Smooth muscle cell (in vitro differentiated cells): ENCODE measurements at regions not wholly inside any gene's neighbourhood (a gene's known extent, or its start where the extent isn't known, plus 50 kb on each side); places are given as distances from the start of the nearest gene placed in this dataset.

Experiments
- DNase-seq: peaks from one replicate; lab custom pipeline; 2025; ENCODE audit not compliant: unreplicated experiment; lab: John Stamatoyannopoulos, UW
- H2AFZ ChIP-seq: fragments of 200-600 bp; sonication (generic); 2 replicates; pipeline ENCODE4 v1.6.0; 2016; ENCODE audit warnings: antibody characterized with exemption, low read depth, mild to moderate bottlenecking
- H3F3A ChIP-seq: fragments of 200-600 bp; sonication (generic); 2 replicates; pipeline ENCODE4 v1.6.0; 2017; ENCODE audit warnings: antibody characterized with exemption, low read depth
- H3K27ac ChIP-seq: fragments of 200-600 bp; sonication (generic); 2 replicates; pipeline ENCODE4 v1.5.1; 2016; ENCODE audit warnings: low read depth, mild to moderate bottlenecking
- H3K27me3 ChIP-seq: fragments of 200-600 bp; sonication (generic); 2 replicates; pipeline ENCODE4 v1.6.1; 2016; ENCODE audit warnings: low read depth, mild to moderate bottlenecking
- H3K36me3 ChIP-seq: fragments of 200-600 bp; sonication (generic); 2 replicates; pipeline ENCODE4 v1.5.1; 2016; ENCODE audit warnings: low read depth
- H3K4me1 ChIP-seq: fragments of 200-600 bp; sonication (generic); 2 replicates; pipeline ENCODE4 v1.5.1; 2016; ENCODE audit warnings: low read depth
- H3K4me2 ChIP-seq: fragments of 200-600 bp; sonication (generic); 2 replicates; pipeline ENCODE4 v1.6.0; 2016; ENCODE audit warnings: mild to moderate bottlenecking
- H3K4me3 ChIP-seq: fragments of 200-600 bp; sonication (generic); 2 replicates; pipeline ENCODE4 v1.5.1; 2016; ENCODE audit warnings: mild to moderate bottlenecking
- H3K79me2 ChIP-seq: fragments of 200-600 bp; sonication (generic); 2 replicates; pipeline ENCODE4 v1.6.0; 2016; ENCODE audit warnings: low read depth, mild to moderate bottlenecking
- H3K9ac ChIP-seq: fragments of 200-600 bp; sonication (generic); 2 replicates; pipeline ENCODE4 v1.6.0; 2016; ENCODE audit warnings: low read depth
- H3K9me3 ChIP-seq: fragments of 200-600 bp; sonication (generic); replicated peaks from 2 replicates; pipeline ENCODE4 v1.5.1; 2016; ENCODE audit warnings: low read depth
- H4K20me1 ChIP-seq: fragments of 200-600 bp; sonication (generic); 2 replicates; pipeline ENCODE4 v1.6.0; 2016; ENCODE audit warnings: low read depth
- CTCF ChIP-seq: fragments of 200-600 bp; sonication (generic); IDR thresholded peaks from 2 replicates; pipeline ENCODE4 v1.5.1; 2017; ENCODE audit warnings: borderline replicate concordance, mild to moderate bottlenecking, antibody characterized with exemption; ENCODE audit not compliant: insufficient read depth, poor library complexity, severe bottlenecking
- WGBS: methylation state at CpG from one replicate; pipeline ENCODE4 v1.1.7; 2016; ENCODE audit warnings: low lambda C conversion rate; 5-methylcytosine and 5-hydroxymethylcytosine counted together

DNA sequence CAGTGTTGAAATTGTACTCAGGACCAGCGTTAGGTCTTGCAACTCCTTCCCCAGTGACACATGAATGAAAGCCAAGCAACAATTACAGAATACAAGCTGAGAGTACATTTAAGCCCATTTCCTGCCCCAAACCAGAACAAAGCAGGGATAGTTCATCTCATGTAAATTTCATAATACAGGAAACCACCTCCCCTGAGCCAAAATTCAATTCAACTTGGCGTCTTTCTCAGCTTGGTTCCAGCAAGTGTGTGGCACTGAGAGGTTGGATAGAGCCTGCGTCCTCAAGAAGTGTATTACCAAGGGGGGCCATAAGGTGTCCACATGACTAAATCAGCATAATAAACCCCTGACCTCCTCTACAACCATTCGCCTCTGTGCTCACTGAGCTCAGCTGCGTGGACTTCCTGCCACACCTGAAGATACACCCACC, 278.9 kb upstream of the CRY1 start:
- no peak overlapping the region for H3K27ac ChIP-seq
- no peak overlapping the region for H3K4me2 ChIP-seq
- no peaks in the 10 kb centered on the region for H3K36me3 ChIP-seq
- no peaks in the 10 kb centered on the region for H3K27me3 ChIP-seq
- no peaks in the 10 kb centered on the region for H4K20me1 ChIP-seq
- DNase-seq, result no peak
- H3K4me1 ChIP-seq, result no peaks in the 10 kb centered on the region
- TF ChIP-seq CTCF, result no peak
- no peak overlapping the region for H3K4me3 ChIP-seq
- 84% methylated on average over 5 of the region's 5 CpGs for WGBS
- H3K79me2 ChIP-seq, result no peaks in the 10 kb centered on the region
- no peaks in the 10 kb centered on the region for H3F3A ChIP-seq
- no peak overlapping the region for H3K9ac ChIP-seq
- no peaks in the 10 kb centered on the region for H3K9me3 ChIP-seq
- no peak overlapping the region for H2AFZ ChIP-seq

DNA sequence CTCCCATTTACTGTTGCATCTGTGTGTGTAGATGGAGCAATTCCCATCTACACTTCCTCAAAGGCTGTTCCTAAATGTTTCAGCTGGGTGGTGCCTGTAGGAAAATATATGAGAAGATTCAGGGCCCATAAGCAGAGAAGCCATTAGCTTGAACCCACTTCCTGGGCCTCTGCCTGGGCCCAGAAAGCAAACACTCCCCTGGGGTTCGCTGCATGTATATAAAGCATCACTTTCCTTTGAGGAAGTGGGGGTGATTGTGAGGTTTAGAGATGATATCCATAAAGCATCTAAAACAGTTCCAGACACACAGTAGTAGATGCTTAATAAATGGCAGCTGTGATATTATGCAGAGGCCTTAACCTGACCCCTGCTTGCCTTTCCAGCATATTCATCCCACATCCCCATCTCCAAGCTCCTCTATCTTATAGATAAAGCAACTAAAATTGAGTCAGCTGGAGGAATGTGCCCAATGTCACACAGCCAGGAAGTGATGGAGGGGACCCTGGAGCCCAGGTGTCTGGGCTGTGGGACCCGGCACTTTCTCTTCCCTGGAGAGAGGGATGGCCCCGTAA, 280.0 kb upstream of the CRY1 start:
- Histone ChIP-seq H3K9ac (no peak overlapping the region), H4K20me1 (no peaks in the 10 kb centered on the region), H3K79me2 (no peaks in the 10 kb centered on the region), H3K4me1 (no peaks in the 10 kb centered on the region), H3K27me3 (no peaks in the 10 kb centered on the region), H3K9me3 (no peaks in the 10 kb centered on the region), H3K4me3 (no peak overlapping the region), H3K27ac (no peak overlapping the region), H3K36me3 (no peaks in the 10 kb centered on the region), H3K4me2 (no peak overlapping the region), H3F3A (no peaks in the 10 kb centered on the region), H2AFZ (no peak overlapping the region)
- WGBS, result 91% methylated on average over 3 of the region's 3 CpGs
- no peak for DNase-seq
- no peak for TF ChIP-seq CTCF

DNA sequence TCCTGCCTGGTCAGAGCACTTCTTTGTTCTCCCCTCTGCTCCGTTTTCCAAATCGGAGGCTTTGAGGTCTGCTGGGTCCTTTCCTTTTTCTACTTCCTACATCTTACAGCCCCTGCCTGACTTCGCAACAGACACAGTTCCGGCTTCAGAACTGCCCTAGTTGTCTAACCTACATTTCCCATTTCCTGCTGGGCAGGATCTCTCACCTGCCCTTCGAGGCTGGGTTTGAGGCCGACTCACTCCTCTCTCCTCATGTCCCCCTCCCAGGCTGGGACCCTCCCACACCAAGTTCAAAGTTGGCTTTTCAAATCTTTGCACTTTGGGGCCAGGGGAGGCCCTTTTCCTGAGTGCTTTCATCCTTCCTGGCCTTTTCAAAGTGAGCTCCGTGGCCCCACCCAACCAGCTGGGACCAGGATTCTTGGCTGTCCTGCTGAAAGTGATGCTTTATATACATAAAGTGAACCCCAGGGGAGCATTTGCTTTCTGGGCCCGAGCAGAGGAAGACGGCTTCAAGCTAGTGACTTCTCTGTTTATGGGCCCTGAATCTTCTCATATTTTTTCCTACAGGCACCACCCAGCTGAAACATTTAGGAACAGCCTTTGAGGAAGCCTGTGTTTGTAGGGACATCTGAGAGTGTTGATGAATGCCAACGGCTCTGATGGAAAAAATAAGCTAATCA, 281.0 kb upstream of the CRY1 start:
- no peaks in the 10 kb centered on the region for H3K27me3 ChIP-seq
- 80% methylated on average over 10 of the region's 10 CpGs for WGBS
- no peak for TF ChIP-seq CTCF

DNA sequence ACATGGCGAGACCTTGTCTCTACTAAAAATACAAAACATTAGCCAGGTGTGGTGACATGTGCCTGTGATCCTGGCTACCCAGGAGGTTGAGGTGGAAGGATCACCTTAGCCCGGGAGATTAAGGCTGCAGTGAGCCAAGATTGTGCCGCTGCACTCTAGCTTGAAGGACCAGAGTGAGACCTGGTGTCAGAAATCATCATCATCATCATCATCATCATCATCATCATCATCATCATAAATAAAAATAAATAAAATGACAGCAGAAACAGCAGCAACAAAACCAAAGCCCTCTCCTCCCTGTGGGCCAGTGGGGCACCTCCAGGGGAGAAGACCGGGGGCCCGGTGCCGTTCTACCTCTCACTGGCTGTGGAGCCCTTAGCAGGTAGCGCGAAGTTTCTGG, 281.9 kb upstream of the CRY1 start:
- Histone ChIP-seq H3F3A (no peaks in the 10 kb centered on the region), H3K4me3 (no peak overlapping the region), H3K4me1 (peaks cover 3% of the 10 kb centered on the region), H4K20me1 (no peaks in the 10 kb centered on the region), H3K9ac (no peak overlapping the region), H3K79me2 (no peaks in the 10 kb centered on the region), H3K9me3 (no peaks in the 10 kb centered on the region), H3K36me3 (no peaks in the 10 kb centered on the region), H3K27ac (no peak overlapping the region), H3K4me2 (no peak overlapping the region), H2AFZ (no peak overlapping the region), H3K27me3 (no peaks in the 10 kb centered on the region)
- no peak for DNase-seq
- WGBS, result 97% methylated on average over 8 of the region's 8 CpGs
- no peak for TF ChIP-seq CTCF

More for the DNA sequence above, 281.0 kb upstream of the CRY1 start:
- Histone ChIP-seq H3K36me3 (no peaks in the 10 kb centered on the region), H3K4me3 (no peak overlapping the region), H3F3A (no peaks in the 10 kb centered on the region), H3K4me2 (no peak overlapping the region), H3K27ac (no peak overlapping the region), H3K4me1 (no peaks in the 10 kb centered on the region), H2AFZ (no peak overlapping the region), H3K79me2 (no peaks in the 10 kb centered on the region), H3K9ac (no peak overlapping the region), H3K9me3 (no peaks in the 10 kb centered on the region), H4K20me1 (no peaks in the 10 kb centered on the region)
- DNase-seq, result no peak
